PC-3 (cell line): ENCODE measurements at regions not wholly inside any gene's neighbourhood (a gene's known extent, or its start where the extent isn't known, plus 50 kb on each side); places are given as distances from the start of the nearest gene placed in this dataset.
"Not testable (repeated sequence)": the region's sequence is repeated elsewhere in the genome, so short reads cannot be mapped to it uniquely, and the experiment has no call there.

Source experiments
- ATAC-seq: fragments of 200-7000 bp; cut with Tn5 transposase; 2 replicates; pipeline ENCODE4 v1.9.1; 2020; ENCODE audit warnings: mild to moderate bottlenecking, moderate library complexity
- BruUV-seq: library from RNA; stranded (reverse); fragments of 400-500 nt; replicated peaks from 2 replicates; lab custom pipeline; 2021; lab: Mats Ljungman, UMichigan
- CTCF ChIA-PET: fragments of 300-600 bp; sonication (Branson Sonifier 250); formaldehyde crosslinking; loops from one replicate; lab custom pipeline; 2022; ENCODE audit warnings: antibody characterized with exemption; lab: Charles Lee
- POLR2A ChIA-PET: fragments of 300-600 bp; sonication (Branson Sonifier 250); formaldehyde crosslinking; loops from one replicate; lab custom pipeline; 2022; ENCODE audit warnings: antibody characterized with exemption; ENCODE audit not compliant: unreplicated experiment; lab: Charles Lee
- DNase-seq: peaks from one replicate; pipeline ENCODE4 v3.0.0-alpha.2; 2015
- H2AFZ ChIP-seq: fragments of 300-600 bp; sonication (generic); 2 replicates; pipeline ENCODE4 v1.6.0; 2016; ENCODE audit warnings: antibody characterized with exemption, low read length
- H3F3A ChIP-seq: fragments of 300-600 bp; sonication (generic); one replicate; pipeline ENCODE4 v1.6.0; 2017; ENCODE audit warnings: antibody characterized with exemption, low read length, control low read depth, mild to moderate bottlenecking; ENCODE audit not compliant: unreplicated experiment
- H3K27ac ChIP-seq: fragments of 300-600 bp; sonication (generic); 2 replicates; pipeline ENCODE4 v1.5.1; 2016; ENCODE audit warnings: mild to moderate bottlenecking, low read length
- H3K27me3 ChIP-seq: fragments of 300-600 bp; sonication (generic); 2 replicates; pipeline ENCODE4 v1.6.1; 2016; ENCODE audit warnings: low read length, mixed read lengths
- H3K36me3 ChIP-seq: fragments of 300-600 bp; sonication (generic); 2 replicates; pipeline ENCODE4 v1.6.1; 2016; ENCODE audit warnings: low read depth, mixed run types, low read length, mixed read lengths
- H3K4me1 ChIP-seq: fragments of 300-600 bp; sonication (generic); 2 replicates; pipeline ENCODE4 v1.5.1; 2016; ENCODE audit warnings: low read length; ENCODE audit not compliant: insufficient read depth
- H3K4me2 ChIP-seq: fragments of 300-600 bp; sonication (generic); 2 replicates; pipeline ENCODE4 v1.6.0; 2016; ENCODE audit warnings: low read length
- H3K4me3 ChIP-seq: fragments of 300-600 bp; sonication (generic); 2 replicates; pipeline ENCODE4 v1.5.1; 2016; ENCODE audit warnings: mild to moderate bottlenecking, low read length, mixed read lengths
- H3K79me2 ChIP-seq: fragments of 300-600 bp; sonication (generic); 2 replicates; pipeline ENCODE4 v1.6.1; 2017; ENCODE audit warnings: low read length, mixed read lengths
- H3K9ac ChIP-seq: fragments of 300-600 bp; sonication (generic); 2 replicates; pipeline ENCODE4 v1.6.0; 2016; ENCODE audit warnings: mild to moderate bottlenecking, low read length
- H3K9me2 ChIP-seq: fragments of 300-600 bp; sonication (generic); replicated peaks from 2 replicates; pipeline ENCODE4 v1.6.1; 2016; ENCODE audit warnings: mixed run types, low read length, mixed read lengths
- H3K9me3 ChIP-seq: fragments of 300-600 bp; sonication (generic); 2 replicates; pipeline ENCODE4 v1.6.1; 2016; ENCODE audit warnings: low read length, mixed read lengths
- H4K20me1 ChIP-seq: fragments of 300-600 bp; sonication (generic); 2 replicates; pipeline ENCODE4 v1.6.1; 2016; ENCODE audit warnings: low read length, mixed read lengths
- EZH2 ChIP-seq: fragments of 300-600 bp; sonication (generic); IDR thresholded peaks from one replicate; pipeline ENCODE4 v1.6.1; 2017; ENCODE audit warnings: antibody characterized with exemption, mild to moderate bottlenecking, low read length; ENCODE audit not compliant: unreplicated experiment
- EZH2phosphoT487 ChIP-seq: fragments of 300-600 bp; sonication (generic); IDR thresholded peaks from 2 replicates; pipeline ENCODE4 v1.6.1; 2018; ENCODE audit warnings: mild to moderate bottlenecking, antibody characterized with exemption, low read length, borderline replicate concordance
- intact Hi-C: fragments of 100-400 bp; cut with micrococcal nuclease; formaldehyde crosslinking; loops from 2 replicates; pipeline ENCODE4 v1.9.0; 2023
- TF ChIP-seq, protein P1 (sequence below): fragments of 300-600 bp; sonication (generic); conservative IDR thresholded peaks from 2 replicates; pipeline ENCODE4 v1.5.1; 2017; ENCODE audit warnings: antibody characterized with exemption, low read depth, mild to moderate bottlenecking, low read length

DNA sequence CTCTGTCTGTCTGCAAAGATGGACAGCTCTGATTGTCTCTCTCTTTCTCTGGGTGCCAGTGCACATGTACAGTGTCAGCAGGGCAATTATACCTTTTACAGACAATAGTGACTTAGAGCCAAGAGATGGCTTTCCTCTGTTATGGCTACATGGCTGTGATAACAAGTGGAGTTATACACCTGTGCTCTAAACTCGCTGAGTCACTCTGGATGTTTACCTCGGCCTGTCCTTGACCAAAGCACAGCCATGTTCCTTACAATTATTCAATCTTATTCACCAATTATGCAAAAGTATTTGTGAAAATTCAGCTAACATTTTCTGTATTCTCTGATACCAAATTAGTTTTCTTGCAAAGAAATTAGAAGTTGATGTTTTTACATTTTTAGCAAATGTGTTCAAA, 475.5 kb upstream of the CCDC196 start:
- H3K4me1 ChIP-seq = no peaks in the 10 kb centered on the region
- H4K20me1 ChIP-seq = no peaks in the 10 kb centered on the region
- ChIA-PET POLR2A (no interaction called here), CTCF (no interaction called here)
- no peak overlapping the region for H3K4me3 ChIP-seq
- no peak overlapping the region for H3K4me2 ChIP-seq
- H3K9me3 ChIP-seq = no peaks in the 10 kb centered on the region
- H3K79me2 ChIP-seq = no peaks in the 10 kb centered on the region
- DNase-seq (no peak), ATAC-seq (no peak)
- no peak overlapping the region for H3K27ac ChIP-seq
- TF ChIP-seq EZH2 = no peak
- TF ChIP-seq, protein P1, sequence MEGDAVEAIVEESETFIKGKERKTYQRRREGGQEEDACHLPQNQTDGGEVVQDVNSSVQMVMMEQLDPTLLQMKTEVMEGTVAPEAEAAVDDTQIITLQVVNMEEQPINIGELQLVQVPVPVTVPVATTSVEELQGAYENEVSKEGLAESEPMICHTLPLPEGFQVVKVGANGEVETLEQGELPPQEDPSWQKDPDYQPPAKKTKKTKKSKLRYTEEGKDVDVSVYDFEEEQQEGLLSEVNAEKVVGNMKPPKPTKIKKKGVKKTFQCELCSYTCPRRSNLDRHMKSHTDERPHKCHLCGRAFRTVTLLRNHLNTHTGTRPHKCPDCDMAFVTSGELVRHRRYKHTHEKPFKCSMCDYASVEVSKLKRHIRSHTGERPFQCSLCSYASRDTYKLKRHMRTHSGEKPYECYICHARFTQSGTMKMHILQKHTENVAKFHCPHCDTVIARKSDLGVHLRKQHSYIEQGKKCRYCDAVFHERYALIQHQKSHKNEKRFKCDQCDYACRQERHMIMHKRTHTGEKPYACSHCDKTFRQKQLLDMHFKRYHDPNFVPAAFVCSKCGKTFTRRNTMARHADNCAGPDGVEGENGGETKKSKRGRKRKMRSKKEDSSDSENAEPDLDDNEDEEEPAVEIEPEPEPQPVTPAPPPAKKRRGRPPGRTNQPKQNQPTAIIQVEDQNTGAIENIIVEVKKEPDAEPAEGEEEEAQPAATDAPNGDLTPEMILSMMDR = no peak
- TF ChIP-seq EZH2phosphoT487 = no peak
- no peak overlapping the region for H3K9ac ChIP-seq
- H3K27me3 ChIP-seq = peaks cover 8% of the 10 kb centered on the region; the same call in 1 of the 2 replicates
- no peaks in the 10 kb centered on the region for H3K9me2 ChIP-seq
- no peaks in the 10 kb centered on the region for H3F3A ChIP-seq
- no peak overlapping the region for H2AFZ ChIP-seq
- BruUV-seq = no TSS peak
- no peaks in the 10 kb centered on the region for H3K36me3 ChIP-seq
- intact Hi-C loops = no loop called here

DNA sequence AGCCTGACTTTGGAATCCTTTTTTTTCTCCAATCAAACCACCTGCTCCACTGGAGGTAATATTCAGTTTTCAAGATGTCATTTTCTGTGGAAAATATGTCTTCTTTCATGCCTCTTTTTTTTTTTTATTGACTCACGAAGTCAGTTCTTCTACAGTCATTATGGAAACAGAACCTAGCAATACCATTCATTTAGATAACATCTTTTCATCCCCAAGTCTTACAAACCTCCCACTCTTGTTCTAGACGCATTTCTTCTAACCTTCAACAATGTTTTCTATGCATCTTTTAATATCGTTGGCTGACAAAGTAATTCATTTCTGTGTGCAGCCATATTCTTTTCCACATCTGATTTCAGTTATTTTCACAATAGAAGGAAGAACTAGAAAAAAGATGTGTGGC, 474.3 kb upstream of the CCDC196 start:
- H3K4me3 ChIP-seq = no peak overlapping the region
- H3K9me2 ChIP-seq = no peaks in the 10 kb centered on the region
- H3K9me3 ChIP-seq = no peaks in the 10 kb centered on the region
- ChIA-PET CTCF (no interaction called here), POLR2A (no interaction called here)
- H3K9ac ChIP-seq = no peak overlapping the region
- intact Hi-C loops = no loop called here
- H3K4me2 ChIP-seq = no peak overlapping the region
- no peaks in the 10 kb centered on the region for H3K4me1 ChIP-seq
- no peaks in the 10 kb centered on the region for H3K79me2 ChIP-seq
- no peak overlapping the region for H2AFZ ChIP-seq
- no peaks in the 10 kb centered on the region for H3F3A ChIP-seq
- peaks cover 13% of the 10 kb centered on the region; the same call in 1 of the 2 replicates for H3K27me3 ChIP-seq
- no TSS peak for BruUV-seq
- H3K27ac ChIP-seq = no peak overlapping the region
- ATAC-seq (no peak), DNase-seq (no peak)
- TF ChIP-seq EZH2phosphoT487 (no peak), EZH2 (no peak)
- TF ChIP-seq, protein P1 = no peak
- H3K36me3 ChIP-seq = no peaks in the 10 kb centered on the region
- no peaks in the 10 kb centered on the region for H4K20me1 ChIP-seq

DNA sequence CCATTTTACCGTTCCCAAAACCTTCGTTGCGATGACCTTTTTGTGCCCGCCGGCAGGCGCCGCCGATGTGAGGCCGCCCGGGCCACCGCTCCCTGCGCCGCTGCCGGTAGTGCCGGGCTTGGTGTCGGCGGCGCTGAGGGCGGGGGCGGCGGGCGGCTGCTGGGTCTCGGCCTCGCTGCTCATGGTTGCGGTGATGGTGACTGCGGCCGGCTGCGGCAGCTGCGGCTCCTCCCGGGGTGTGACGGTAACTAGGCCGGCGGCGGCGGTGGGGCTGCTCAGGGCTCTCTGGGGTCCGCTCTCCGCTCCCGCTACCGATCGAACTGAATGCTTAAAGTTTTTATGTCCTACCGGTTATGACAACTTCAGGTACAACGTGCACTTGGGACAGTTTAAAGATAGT, 472.6 kb upstream of the CCDC196 start:
- H3K4me2 ChIP-seq, intact Hi-C loops, ATAC-seq, H2AFZ ChIP-seq, H3K79me2 ChIP-seq, H3K36me3 ChIP-seq, H3K27ac ChIP-seq, H3K9me3 ChIP-seq, H3K4me1 ChIP-seq, H3K9ac ChIP-seq, H3K9me2 ChIP-seq, POLR2A ChIA-PET, BruUV-seq, H4K20me1 ChIP-seq, DNase-seq, H3F3A ChIP-seq, H3K4me3 ChIP-seq, CTCF ChIA-PET: not testable (repeated sequence)
- H3K27me3 ChIP-seq = peaks cover 14% of the 10 kb centered on the region; the same call in 1 of the 2 replicates
